Activated T-cell treated with anti-CD3 and anti-CD28 coated beads, Interleukin-2, amount 50 U/mL, for 72 hours (primary cell): ENCODE measurements at regions not wholly inside any gene's neighbourhood (a gene's known extent, or its start where the extent isn't known, plus 50 kb on each side); places are given as distances from the start of the nearest gene placed in this dataset.
"Not testable (repeated sequence)": the region's sequence is repeated elsewhere in the genome, so short reads cannot be mapped to it uniquely, and the experiment has no call there.

Source experiments
- ATAC-seq, 2 donors: fragments of 150-1000 bp; cut with Tn5 transposase; replicated peaks in 1 of 2; 2 replicates each; pipeline ENCODE4 v1.10.0; 2021; ENCODE audit warnings: moderate library complexity in 2 of 2, mild to moderate bottlenecking in 1 of 2
- DNase-seq, 2 donors: peaks; one replicate each; pipeline ENCODE4 v3.0.0; 2021 to 2022; ENCODE audit warnings: mixed read lengths in 1 of 2
- H3K27ac Mint-ChIP-seq: one replicate; pipeline ENCODE4 v1.8.0; 2022; ENCODE audit warnings: mild to moderate bottlenecking, moderate library complexity, mixed read lengths
- H3K27me3 Mint-ChIP-seq: one replicate; pipeline ENCODE4 v1.8.0; 2022; ENCODE audit warnings: low read depth, mixed read lengths
- H3K36me3 Mint-ChIP-seq, 2 donors: one replicate each; pipeline ENCODE4 v1.8.0; 2022; ENCODE audit warnings: mixed read lengths in 2 of 2, mild to moderate bottlenecking in 1 of 2; ENCODE audit not compliant: insufficient read depth in 2 of 2
- H3K4me1 Mint-ChIP-seq: one replicate; pipeline ENCODE4 v1.8.0; 2022; ENCODE audit warnings: low read depth, mixed read lengths
- H3K4me3 Mint-ChIP-seq, 2 donors: one replicate each; pipeline ENCODE4 v1.8.0; 2022; ENCODE audit warnings: mild to moderate bottlenecking in 2 of 2, mixed read lengths in 2 of 2, moderate library complexity in 2 of 2
- H3K9me3 Mint-ChIP-seq, 2 donors: one replicate each; pipeline ENCODE4 v1.8.0; 2022; ENCODE audit warnings: mixed read lengths in 2 of 2

GRCh38 chr3:104360038-104360437 lies 1006.7 kb upstream of the ALCAM start:
- no peak for ATAC-seq
- Mint-ChIP-seq H3K4me3 (no peak overlapping the region), H3K4me1 (no peaks in the 10 kb centered on the region), H3K36me3 (no peaks in the 10 kb centered on the region), H3K27ac (no peak overlapping the region), H3K9me3 (peaks cover 2 to 3% of the 10 kb centered on the region in 2 donors), H3K27me3 (no peaks in the 10 kb centered on the region)
- no peak for DNase-seq

DNA sequence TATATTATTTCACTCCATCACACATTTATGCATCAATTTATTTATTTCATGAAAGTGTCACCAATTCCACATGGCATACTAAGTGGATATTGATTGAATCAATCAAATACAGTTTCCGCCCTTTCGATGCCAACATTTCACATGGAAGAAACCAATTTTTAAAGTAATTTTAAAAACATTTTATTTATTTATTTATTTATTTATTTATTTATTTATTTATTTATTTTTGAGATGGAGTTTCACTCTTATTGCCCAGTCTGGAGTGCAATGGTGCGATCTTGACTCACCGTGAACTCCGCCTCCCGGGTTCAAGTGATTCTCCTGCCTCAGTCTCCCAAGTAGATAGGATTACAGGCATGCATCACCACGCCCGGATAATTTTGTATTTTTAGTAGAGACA lies 1005.0 kb upstream of the ALCAM start:
- H3K27ac Mint-ChIP-seq, H3K27me3 Mint-ChIP-seq, H3K4me1 Mint-ChIP-seq, H3K4me3 Mint-ChIP-seq, H3K9me3 Mint-ChIP-seq, H3K36me3 Mint-ChIP-seq, ATAC-seq, DNase-seq: not testable (repeated sequence)

DNA sequence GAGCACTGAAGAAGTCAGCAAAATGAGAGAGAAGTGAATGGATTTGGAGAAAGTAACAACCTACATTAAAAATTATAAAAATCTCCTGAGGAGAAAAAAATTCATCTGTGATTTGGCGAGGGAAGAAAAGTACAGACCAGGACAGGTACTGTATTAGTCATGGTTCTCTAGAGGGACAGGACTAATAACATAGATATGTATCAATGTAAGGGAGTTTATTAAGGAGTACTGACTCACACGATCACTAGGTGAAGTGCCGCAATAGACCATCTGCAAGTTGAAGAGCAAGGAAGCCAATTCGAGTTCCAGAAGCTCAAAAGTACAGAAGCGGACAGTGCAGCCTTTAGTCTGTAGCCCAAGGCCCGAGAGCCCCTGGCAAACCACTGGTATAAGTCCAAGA lies 1004.4 kb upstream of the ALCAM start:
- Mint-ChIP-seq H3K4me3 (no peak overlapping the region), H3K27me3 (no peaks in the 10 kb centered on the region), H3K4me1 (no peaks in the 10 kb centered on the region), H3K36me3 (no peaks in the 10 kb centered on the region), H3K9me3 (peaks cover 2 to 3% of the 10 kb centered on the region in 2 donors), H3K27ac (no peak overlapping the region)
- ATAC-seq (no peak), DNase-seq (no peak)

- H3K36me3 Mint-ChIP-seq: no peaks in the 10 kb centered on the region
- DNase-seq (no peak), ATAC-seq (no peak)
- no peak overlapping the region for H3K4me3 Mint-ChIP-seq
- peaks cover 0 to 3% of the 10 kb centered on the region in 2 donors for H3K9me3 Mint-ChIP-seq
- H3K4me1 Mint-ChIP-seq: no peaks in the 10 kb centered on the region
- H3K27me3 Mint-ChIP-seq: no peaks in the 10 kb centered on the region
- H3K27ac Mint-ChIP-seq: no peak overlapping the region
Measured at GRCh38 chr3:104367000-104367399, 999.7 kb upstream of the ALCAM start.

GRCh38 chr3:104368760-104369159 lies 997.9 kb upstream of the ALCAM start:
- no peak overlapping the region for H3K27ac Mint-ChIP-seq
- H3K27me3 Mint-ChIP-seq: no peaks in the 10 kb centered on the region
- no peaks in the 10 kb centered on the region for H3K36me3 Mint-ChIP-seq
- DNase-seq (no peak), ATAC-seq (no peak)
- no peak overlapping the region for H3K4me3 Mint-ChIP-seq
- no peaks in the 10 kb centered on the region for H3K4me1 Mint-ChIP-seq
- peaks cover 0 to 2% of the 10 kb centered on the region in 2 donors for H3K9me3 Mint-ChIP-seq

GRCh38 chr3:104385421-104385820 lies 981.3 kb upstream of the ALCAM start:
- H3K4me3 Mint-ChIP-seq: no peak overlapping the region
- DNase-seq (no peak), ATAC-seq (no peak)
- no peaks in the 10 kb centered on the region for H3K4me1 Mint-ChIP-seq
- H3K9me3 Mint-ChIP-seq: peaks cover 0 to 4% of the 10 kb centered on the region in 2 donors
- no peaks in the 10 kb centered on the region for H3K36me3 Mint-ChIP-seq
- no peak overlapping the region for H3K27ac Mint-ChIP-seq
- H3K27me3 Mint-ChIP-seq: no peaks in the 10 kb centered on the region

DNA sequence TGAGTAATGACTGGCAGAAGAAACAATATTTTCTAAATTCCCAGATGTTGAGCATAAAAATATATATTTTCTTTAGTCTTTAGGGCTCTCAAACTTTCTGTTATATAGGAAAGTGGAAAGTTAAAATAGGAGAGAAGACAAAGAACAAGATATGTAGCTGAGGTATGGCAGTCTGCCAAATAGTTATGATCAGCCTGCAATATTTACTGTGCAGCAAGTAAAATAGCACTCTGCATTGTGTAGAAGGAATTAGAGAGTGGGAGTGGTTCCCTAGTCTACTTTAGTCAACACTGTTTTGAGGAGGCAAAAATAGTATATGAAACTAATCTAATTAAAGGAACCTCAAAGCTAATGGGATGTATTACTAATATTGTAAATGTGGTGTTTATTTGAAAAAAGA lies 978.1 kb upstream of the ALCAM start:
- no peaks in the 10 kb centered on the region for H3K36me3 Mint-ChIP-seq
- H3K27ac Mint-ChIP-seq: no peak overlapping the region
- H3K27me3 Mint-ChIP-seq: no peaks in the 10 kb centered on the region
- no peak for ATAC-seq
- peaks cover 0 to 4% of the 10 kb centered on the region in 2 donors for H3K9me3 Mint-ChIP-seq
- H3K4me1 Mint-ChIP-seq: no peaks in the 10 kb centered on the region
- DNase-seq: no peak
- H3K4me3 Mint-ChIP-seq: no peak overlapping the region

DNA sequence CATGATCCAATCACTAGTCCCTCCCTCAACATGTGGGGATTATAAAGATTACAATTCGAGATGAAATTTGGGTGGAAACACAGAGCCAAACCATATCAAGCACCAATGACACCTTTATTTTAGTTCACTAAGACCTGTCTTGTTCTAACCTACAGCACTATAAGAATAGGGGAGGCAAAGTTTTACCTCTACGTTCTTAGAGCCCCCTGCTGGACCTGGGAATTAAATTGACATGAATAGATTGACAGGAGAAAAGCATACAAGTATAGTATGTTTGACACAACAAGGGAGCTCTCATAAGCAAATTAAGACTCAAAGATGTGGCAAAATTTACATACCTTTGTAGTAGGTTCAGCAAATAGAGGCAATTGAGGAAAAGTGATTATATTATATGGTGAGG lies 974.4 kb upstream of the ALCAM start:
- H3K36me3 Mint-ChIP-seq: no peaks in the 10 kb centered on the region
- H3K4me3 Mint-ChIP-seq: no peak overlapping the region
- DNase-seq: no peak

DNA sequence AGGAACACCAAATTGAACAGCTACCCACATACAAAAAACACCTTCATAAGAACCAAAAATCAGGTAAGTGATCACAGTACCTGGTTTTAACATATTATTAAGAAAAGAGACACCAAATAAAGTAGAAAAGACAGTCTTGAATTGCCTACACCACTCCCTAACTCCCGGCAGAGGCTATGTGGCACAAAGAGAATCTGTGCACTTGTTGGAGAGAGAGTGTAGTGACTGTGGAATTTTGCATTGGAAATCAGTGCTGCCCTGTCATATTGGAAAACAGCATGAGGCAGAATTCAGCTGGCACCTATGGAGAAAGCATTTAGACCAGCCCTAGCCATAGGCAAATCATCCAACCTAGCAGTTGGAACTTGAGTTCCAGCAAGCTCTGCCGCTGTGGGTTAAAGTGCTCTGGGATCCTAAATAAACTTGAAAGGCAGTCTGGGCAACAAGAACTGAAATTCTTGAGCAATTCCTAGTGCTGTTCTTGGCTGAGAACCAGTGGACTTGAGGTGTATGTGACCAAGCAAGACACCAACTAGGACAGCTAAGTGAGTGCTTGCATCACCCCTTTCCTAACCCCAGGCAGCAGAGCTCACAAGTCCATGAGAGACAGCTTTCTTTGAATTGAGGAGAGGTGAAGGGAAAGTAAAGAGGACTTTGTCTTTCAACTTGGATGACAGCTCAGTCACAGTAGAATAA lies 969.6 kb upstream of the ALCAM start:
- ATAC-seq (no peak), DNase-seq (no peak)
- Mint-ChIP-seq H3K27ac (no peak overlapping the region), H3K4me3 (no peak overlapping the region), H3K36me3 (no peaks in the 10 kb centered on the region), H3K27me3 (no peaks in the 10 kb centered on the region), H3K4me1 (no peaks in the 10 kb centered on the region), H3K9me3 (peaks cover 0 to 1% of the 10 kb centered on the region in 2 donors)

More for the DNA sequence above, 974.4 kb upstream of the ALCAM start:
- H3K9me3 Mint-ChIP-seq: peaks cover 0 to 4% of the 10 kb centered on the region in 2 donors
- H3K27ac Mint-ChIP-seq: no peak overlapping the region
- no peaks in the 10 kb centered on the region for H3K4me1 Mint-ChIP-seq
- H3K27me3 Mint-ChIP-seq: no peaks in the 10 kb centered on the region
- ATAC-seq: no peak

- Mint-ChIP-seq H3K4me1 (no peaks in the 10 kb centered on the region), H3K27ac (no peak overlapping the region), H3K4me3 (no peak overlapping the region), H3K27me3 (no peaks in the 10 kb centered on the region), H3K36me3 (no peaks in the 10 kb centered on the region), H3K9me3 (peaks cover 0 to 1% of the 10 kb centered on the region in 2 donors)
- no peak for DNase-seq
- ATAC-seq: no peak
Measured at GRCh38 chr3:104397713-104398112, 969.0 kb upstream of the ALCAM start.

DNA sequence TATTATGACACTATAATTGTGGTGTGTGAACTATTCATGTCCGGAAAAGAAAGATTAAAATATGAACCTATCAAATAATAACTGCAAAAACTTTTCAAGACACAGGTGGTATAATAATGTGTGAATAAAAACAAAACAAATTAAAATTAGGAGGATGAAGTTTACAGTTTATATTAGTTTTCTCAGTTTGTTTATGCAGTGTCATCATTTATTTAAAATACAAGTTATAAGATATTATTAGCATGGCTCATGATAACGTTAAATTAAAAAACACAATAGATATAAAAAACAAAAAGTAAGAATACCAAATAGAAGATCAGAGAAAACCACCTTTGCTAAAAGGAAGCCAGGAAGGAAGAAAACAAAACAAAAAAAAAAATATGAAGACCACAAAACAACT lies 963.8 kb upstream of the ALCAM start:
- DNase-seq (no peak), ATAC-seq (no peak)
- no peak overlapping the region for H3K4me3 Mint-ChIP-seq
- H3K36me3 Mint-ChIP-seq: no peaks in the 10 kb centered on the region
- peaks cover 1 to 4% of the 10 kb centered on the region in 2 donors for H3K9me3 Mint-ChIP-seq
- H3K27me3 Mint-ChIP-seq: no peaks in the 10 kb centered on the region
- H3K27ac Mint-ChIP-seq: no peak overlapping the region
- no peaks in the 10 kb centered on the region for H3K4me1 Mint-ChIP-seq

DNA sequence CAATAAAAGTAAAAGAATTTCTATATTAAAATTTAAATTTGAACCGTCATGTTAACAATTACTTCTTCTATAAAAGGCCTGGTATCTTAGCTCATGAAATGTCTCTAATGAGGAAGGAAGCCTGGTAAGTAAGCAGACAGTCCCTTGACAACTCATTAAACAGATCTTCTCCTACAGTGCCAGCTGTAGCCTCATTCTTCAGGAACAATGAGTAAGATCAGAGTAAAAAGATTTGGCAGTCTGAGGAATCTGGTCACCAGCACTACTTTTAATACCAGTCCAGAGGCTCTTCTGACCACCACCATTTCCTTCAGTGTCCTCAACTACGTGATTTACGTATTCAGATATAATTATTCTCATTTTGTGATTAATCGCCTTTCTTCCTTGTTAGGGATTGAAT lies 955.0 kb upstream of the ALCAM start:
- Mint-ChIP-seq H3K36me3 (no peaks in the 10 kb centered on the region), H3K27me3 (no peaks in the 10 kb centered on the region), H3K27ac (no peak overlapping the region), H3K4me1 (no peaks in the 10 kb centered on the region), H3K4me3 (no peak overlapping the region), H3K9me3 (no peaks in the 10 kb centered on the region)
- ATAC-seq: no peak
- DNase-seq: no peak

DNA sequence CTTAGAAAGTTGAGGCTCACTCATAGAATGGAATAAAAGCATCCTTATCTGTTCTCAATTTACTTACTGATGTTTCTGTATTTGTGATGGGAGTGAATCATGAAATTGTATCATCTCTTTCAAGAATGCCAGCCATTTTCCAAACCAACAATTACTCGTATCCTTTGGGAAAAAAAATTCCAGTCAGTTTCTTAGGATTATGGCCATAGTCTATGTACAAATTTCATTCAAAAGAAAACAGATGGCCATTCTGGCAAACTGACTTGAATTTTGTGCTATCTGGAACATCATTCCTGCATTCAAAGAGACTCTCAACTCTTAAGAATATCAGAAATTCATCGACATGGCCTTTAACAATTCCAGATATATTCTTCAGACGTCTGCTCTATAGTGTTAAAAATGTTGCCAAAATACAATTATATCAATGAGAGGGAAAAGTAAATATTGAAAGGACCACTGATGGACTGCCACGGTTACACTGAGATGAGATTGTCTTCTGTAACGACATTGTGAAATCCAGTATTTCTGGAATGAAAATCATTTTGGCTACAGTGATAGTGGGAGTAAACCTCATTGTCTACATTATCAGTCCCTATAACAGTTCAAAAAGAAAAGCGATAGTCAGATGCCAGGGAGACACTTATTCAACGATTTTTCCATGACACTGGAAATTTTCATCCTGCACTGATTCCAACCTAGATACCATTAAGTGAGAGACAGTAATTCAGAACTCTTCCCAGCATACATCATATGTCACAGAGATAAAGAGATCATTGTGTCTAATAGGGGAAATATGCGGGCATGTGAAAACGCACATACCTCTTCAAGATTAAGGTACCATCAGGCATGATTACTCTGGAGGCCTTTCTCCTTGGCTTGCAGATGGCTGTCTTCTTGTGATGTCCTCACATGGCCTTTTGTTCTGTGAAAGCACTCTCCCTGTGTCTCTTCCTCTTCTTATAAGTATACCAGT lies 953.8 kb upstream of the ALCAM start:
- Mint-ChIP-seq H3K4me1 (no peaks in the 10 kb centered on the region), H3K4me3 (no peak overlapping the region), H3K27me3 (no peaks in the 10 kb centered on the region), H3K36me3 (no peaks in the 10 kb centered on the region), H3K27ac (no peak overlapping the region), H3K9me3 (no peaks in the 10 kb centered on the region)
- ATAC-seq: no peak
- DNase-seq: no peak
